RCC 7860 (cell line): ENCODE measurements at regions not wholly inside any gene's neighbourhood (a gene's known extent, or its start where the extent isn't known, plus 50 kb on each side); places are given as distances from the start of the nearest gene placed in this dataset.

Experiments used
- DNase-seq: peaks from one replicate; pipeline ENCODE4 v3.0.0-alpha.2; 2015; ENCODE audit warnings: low spot score
- FAIRE-seq: peaks from 2 replicates; lab custom pipeline; 2012; peaks lifted over from hg19 to GRCh38; lab: Jason Lieb, UNC

- FAIRE-seq (no peak), DNase-seq (no peak)
Observed at GRCh38 chr7:133470-133869, 58.9 kb upstream of the FAM20C start.

- DNase-seq: no peak
- FAIRE-seq: no peak
Observed at GRCh38 chr7:134029-134428, 58.3 kb upstream of the FAM20C start.

- DNase-seq (no peak), FAIRE-seq (no peak)
Observed at GRCh38 chr7:134561-135256, 57.7 kb upstream of the FAM20C start.

GRCh38 chr7:135257-135653 is 57.1 kb upstream of the FAM20C start:
- FAIRE-seq (no peak), DNase-seq (no peak)

- FAIRE-seq: no peak
- DNase-seq: no peak
Observed at GRCh38 chr7:135731-136645, 56.4 kb upstream of the FAM20C start.

GRCh38 chr7:137094-137891 is 55.1 kb upstream of the FAM20C start:
- DNase-seq (no peak), FAIRE-seq (no peak)

- no peak for FAIRE-seq
- DNase-seq: no peak
Observed at GRCh38 chr7:139131-139530, 53.2 kb upstream of the FAM20C start.

GRCh38 chr7:139561-140243 is 52.7 kb upstream of the FAM20C start:
- FAIRE-seq (no peak), DNase-seq (no peak)

GRCh38 chr7:140996-141395 is 51.4 kb upstream of the FAM20C start:
- DNase-seq (no peak), FAIRE-seq (no peak)

- FAIRE-seq (no peak), DNase-seq (no peak)
Observed at GRCh38 chr7:142248-142941, 50.0 kb upstream of the FAM20C start.
